IMR-90 (cell line): ENCODE measurements at regions not wholly inside any gene's neighbourhood (a gene's known extent, or its start where the extent isn't known, plus 50 kb on each side); places are given as distances from the start of the nearest gene placed in this dataset.

Experiments
- CEBPB ChIP-seq: IDR thresholded peaks from 2 replicates; pipeline ENCODE4 v1.6.1; 2012; ENCODE audit warnings: low read depth, low read length, improper control_type of control experiment
- MAFK ChIP-seq: IDR thresholded peaks from 2 replicates; pipeline ENCODE4 v1.6.1; 2012; ENCODE audit warnings: low read depth, low read length, improper control_type of control experiment
- MXI1 ChIP-seq: IDR thresholded peaks from 2 replicates; pipeline ENCODE4 v1.6.1; 2012; ENCODE audit warnings: low read depth, mild to moderate bottlenecking, low read length, moderate library complexity, borderline replicate concordance
- POLR2A ChIP-seq: IDR thresholded peaks from 2 replicates; pipeline ENCODE4 v1.6.1; 2012; ENCODE audit warnings: mild to moderate bottlenecking, low read depth, low read length
- RAD21 ChIP-seq: IDR thresholded peaks from 2 replicates; pipeline ENCODE4 v1.6.1; 2012; ENCODE audit warnings: low read length, improper control_type of control experiment
- RFX5 ChIP-seq: IDR thresholded peaks from 2 replicates; pipeline ENCODE4 v1.8.0; 2012; ENCODE audit warnings: low read depth, mild to moderate bottlenecking, low read length, moderate library complexity
- USF2 ChIP-seq: fragments of 150-350 bp; IDR thresholded peaks from 2 replicates; pipeline ENCODE4 v1.6.1; 2017; ENCODE audit warnings: mild to moderate bottlenecking, antibody characterized with exemption, low read length, low read depth
- TF ChIP-seq, protein P1 (sequence below): conservative IDR thresholded peaks from 2 replicates; pipeline ENCODE4 v1.5.1; 2012; ENCODE audit warnings: mild to moderate bottlenecking, low read depth, low read length, improper control_type of control experiment

DNA sequence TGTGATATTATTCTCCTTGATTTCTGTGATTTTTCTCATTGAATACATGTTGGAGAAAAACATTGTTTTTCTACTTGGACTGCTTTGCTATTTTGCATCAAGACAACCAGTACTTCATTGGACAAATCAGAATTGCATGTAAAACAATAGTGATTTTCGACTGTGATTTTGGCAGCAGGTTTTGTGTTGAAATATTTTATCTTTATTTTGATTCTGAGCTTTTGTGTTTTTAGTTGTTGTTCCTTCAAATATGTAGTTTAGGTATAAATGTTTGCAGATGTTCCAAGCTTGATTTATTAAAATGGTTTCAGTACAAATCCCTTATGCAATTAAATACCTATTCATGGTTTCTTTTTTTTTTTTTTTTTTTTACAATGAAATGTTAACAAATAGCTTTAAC, 754.1 kb downstream of the DOK5 start:
- TF ChIP-seq, protein P1, sequence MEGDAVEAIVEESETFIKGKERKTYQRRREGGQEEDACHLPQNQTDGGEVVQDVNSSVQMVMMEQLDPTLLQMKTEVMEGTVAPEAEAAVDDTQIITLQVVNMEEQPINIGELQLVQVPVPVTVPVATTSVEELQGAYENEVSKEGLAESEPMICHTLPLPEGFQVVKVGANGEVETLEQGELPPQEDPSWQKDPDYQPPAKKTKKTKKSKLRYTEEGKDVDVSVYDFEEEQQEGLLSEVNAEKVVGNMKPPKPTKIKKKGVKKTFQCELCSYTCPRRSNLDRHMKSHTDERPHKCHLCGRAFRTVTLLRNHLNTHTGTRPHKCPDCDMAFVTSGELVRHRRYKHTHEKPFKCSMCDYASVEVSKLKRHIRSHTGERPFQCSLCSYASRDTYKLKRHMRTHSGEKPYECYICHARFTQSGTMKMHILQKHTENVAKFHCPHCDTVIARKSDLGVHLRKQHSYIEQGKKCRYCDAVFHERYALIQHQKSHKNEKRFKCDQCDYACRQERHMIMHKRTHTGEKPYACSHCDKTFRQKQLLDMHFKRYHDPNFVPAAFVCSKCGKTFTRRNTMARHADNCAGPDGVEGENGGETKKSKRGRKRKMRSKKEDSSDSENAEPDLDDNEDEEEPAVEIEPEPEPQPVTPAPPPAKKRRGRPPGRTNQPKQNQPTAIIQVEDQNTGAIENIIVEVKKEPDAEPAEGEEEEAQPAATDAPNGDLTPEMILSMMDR, result no peak
- TF ChIP-seq RAD21 (no peak), POLR2A (no peak), CEBPB (no peak), RFX5 (no peak), MXI1 (no peak), USF2 (no peak), MAFK (no peak)
